ENCODE measurements at regions not wholly inside any gene's neighbourhood (a gene's known extent, or its start where the extent isn't known, plus 50 kb on each side); places are given as distances from the start of the nearest gene placed in this dataset.

- TF ChIP-seq CTCF (tag by site-specific recombination; IDR thresholded peaks at IDR 0.05): no peak
- TF ChIP-seq ZNF274 (IDR thresholded peaks at IDR 0.05; ENCODE audit: low read length): no peak
- TF ChIP-seq ZNF274 (tag by site-specific recombination; IDR thresholded peaks at IDR 0.05; ENCODE audit: borderline replicate concordance): no peak
- TF ChIP-seq YY1 (tag by site-specific recombination; IDR thresholded peaks at IDR 0.05): no peak
- TF ChIP-seq ZNF341 (tag by site-specific recombination; IDR thresholded peaks at IDR 0.05; ENCODE audit: low read depth): no peak
- TF ChIP-seq RBAK (tag by site-specific recombination; IDR thresholded peaks at IDR 0.05): no peak
- TF ChIP-seq ZNF510 (tag by site-specific recombination; IDR thresholded peaks at IDR 0.05; ENCODE audit: insufficient replicate concordance): no peak
- TF ChIP-seq ZNF473 (tag by site-specific recombination; IDR thresholded peaks at IDR 0.05): no peak
- TF ChIP-seq ZNF610 (tag by site-specific recombination; IDR thresholded peaks at IDR 0.05; ENCODE audit: borderline replicate concordance): no peak
- TF ChIP-seq ZNF792 (tag by site-specific recombination; IDR thresholded peaks at IDR 0.05): no peak
- TF ChIP-seq TCF7L2 (IDR thresholded peaks at IDR 0.05; ENCODE audit: borderline replicate concordance, low read depth, low read length): no peak
- TF ChIP-seq BCL11A (tag by site-specific recombination; IDR thresholded peaks at IDR 0.05; ENCODE audit: low read depth): no peak
- TF ChIP-seq ZNF354C (tag by site-specific recombination; IDR thresholded peaks at IDR 0.05; ENCODE audit: borderline replicate concordance, low read depth): no peak
Measured at GRCh38 chr15:87523516-87523915, 733.0 kb downstream of the NTRK3 start.
